ENCODE measurements at regions not wholly inside any gene's neighbourhood (a gene's known extent, or its start where the extent isn't known, plus 50 kb on each side); places are given as distances from the start of the nearest gene placed in this dataset.

GRCh38 chr3:196147116-196147515, 64.1 kb downstream of the ZDHHC19 start:
- ChIA-PET POLR2A (no interaction called here), CTCF (interaction anchor here (1.4 kb wide), 1 partner anchor 9 kb away, joined by 6 read pairs; no protein-coding TSS in a partner anchor)
- Mint-ChIP-seq H3K4me1 (ENCODE audit: low read depth) (no peaks in the 10 kb centered on the region), H3K36me3 (ENCODE audit: low read depth) (no peaks in the 10 kb centered on the region), H3K27ac (no peak overlapping the region), H3K27me3 (ENCODE audit: low read depth) (peaks cover 4% of the 10 kb centered on the region), H3K9me3 (ENCODE audit: insufficient read depth) (no peaks in the 10 kb centered on the region), H3K4me3 (no peak overlapping the region)
- ATAC-seq = no peak
- no peak for DNase-seq

DNA sequence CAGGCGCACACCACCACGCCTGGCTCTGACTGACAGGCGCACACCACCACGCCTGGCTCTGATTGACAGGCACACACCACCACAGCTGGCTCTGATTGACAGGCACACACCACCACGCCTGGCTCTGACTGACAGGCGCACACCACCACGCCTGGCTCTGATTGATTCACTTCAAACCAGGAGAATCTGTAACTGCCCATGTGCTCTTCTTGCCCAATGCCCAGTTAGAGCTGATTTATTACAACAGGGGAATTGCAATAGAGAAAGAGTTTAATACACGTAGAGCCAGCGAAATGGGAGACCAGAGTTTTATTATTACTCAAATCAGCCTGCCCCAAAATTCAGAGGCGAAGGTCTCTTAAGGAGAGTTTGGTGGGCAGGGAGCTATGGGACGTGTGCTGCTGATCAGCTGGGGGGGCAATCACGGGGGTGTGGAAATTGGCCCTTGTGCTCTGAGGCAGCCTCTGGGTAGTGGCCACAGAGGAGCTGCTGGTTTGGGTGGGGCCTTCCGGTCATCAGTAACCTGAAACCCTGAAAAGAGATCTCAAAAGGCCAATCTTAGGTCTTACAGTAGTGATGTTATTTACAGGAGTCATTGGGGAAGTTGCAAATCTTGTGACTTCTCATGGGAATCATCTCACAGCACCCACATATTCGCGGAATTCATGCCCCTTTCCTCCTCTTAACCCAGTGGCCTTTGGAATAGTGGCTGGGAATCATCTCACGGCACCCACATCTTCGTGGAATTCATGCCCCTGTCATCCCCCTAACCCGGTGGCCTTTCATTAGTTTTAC, 63.8 kb upstream of the TFRC start:
- ChIA-PET POLR2A (interaction anchor here (1.1 kb wide), 1 partner anchor 10 kb away, joined by 5 read pairs; no protein-coding TSS in a partner anchor), CTCF (interaction anchor here (1.4 kb wide), 1 partner anchor 11 kb away, joined by 6 read pairs; no protein-coding TSS in a partner anchor)
- ATAC-seq (no peak), DNase-seq (no peak)
- peaks cover 4% of the 10 kb centered on the region for H3K27me3 Mint-ChIP-seq (ENCODE audit: low read depth)
- H3K9me3 Mint-ChIP-seq (ENCODE audit: insufficient read depth) = no peaks in the 10 kb centered on the region
- H3K27ac Mint-ChIP-seq = no peak overlapping the region
- H3K4me3 Mint-ChIP-seq = no peak overlapping the region
- H3K36me3 Mint-ChIP-seq (ENCODE audit: low read depth) = no peaks in the 10 kb centered on the region
- H3K4me1 Mint-ChIP-seq (ENCODE audit: low read depth) = no peaks in the 10 kb centered on the region

DNA sequence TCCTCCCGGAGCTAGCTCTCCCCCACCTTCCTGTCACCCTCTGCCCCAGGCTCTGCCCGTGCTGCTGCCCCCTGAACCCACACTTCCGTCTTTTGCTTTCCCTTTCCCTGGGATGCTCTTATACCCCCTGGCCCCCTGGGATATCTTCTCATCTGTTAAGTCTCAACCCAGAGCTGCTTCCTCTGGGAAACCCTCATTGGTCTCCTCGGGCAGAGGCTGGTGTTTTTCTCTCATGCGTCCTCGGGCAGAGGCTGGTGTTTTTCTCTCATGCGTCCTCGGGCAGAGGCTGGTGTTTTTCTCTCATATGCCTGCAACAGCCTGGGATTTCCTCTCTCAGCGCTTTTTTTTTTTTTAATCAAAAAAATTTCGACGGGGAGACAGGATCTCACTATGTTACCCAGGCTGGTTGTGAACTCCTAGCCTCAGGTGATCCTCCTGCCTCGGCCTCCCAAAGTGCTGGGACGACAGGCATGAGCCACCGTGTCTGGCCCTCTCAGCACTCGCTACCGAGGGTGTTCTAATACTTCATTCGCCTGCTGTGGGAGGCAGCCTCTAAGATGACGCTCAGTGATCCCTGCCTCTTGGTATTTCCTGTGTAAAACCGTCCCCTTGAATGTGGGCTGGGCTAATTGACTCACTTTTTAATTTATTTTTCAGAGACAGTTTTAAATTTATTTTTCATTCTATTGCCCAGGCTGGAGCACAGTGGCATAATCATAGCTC, 62.7 kb upstream of the TFRC start:
- POLR2A ChIA-PET = interaction anchor here (1.1 kb wide), 1 partner anchor 8 kb away, joined by 5 read pairs; no protein-coding TSS in a partner anchor
- Mint-ChIP-seq H3K27ac (peak overlapping the region; percentile 53), H3K36me3 (ENCODE audit: low read depth) (no peaks in the 10 kb centered on the region), H3K4me3 (no peak overlapping the region), H3K9me3 (ENCODE audit: insufficient read depth) (no peaks in the 10 kb centered on the region), H3K4me1 (ENCODE audit: low read depth) (peaks cover 5% of the 10 kb centered on the region), H3K27me3 (ENCODE audit: low read depth) (peaks cover 4% of the 10 kb centered on the region)
- ATAC-seq = no peak
- no peak for DNase-seq
- CTCF ChIA-PET = no interaction called here

- ChIA-PET CTCF (no interaction called here), POLR2A (no interaction called here)
- ATAC-seq = no peak
- Mint-ChIP-seq H3K9me3 (ENCODE audit: insufficient read depth) (no peaks in the 10 kb centered on the region), H3K4me3 (no peak overlapping the region), H3K27me3 (ENCODE audit: low read depth) (peaks cover 4% of the 10 kb centered on the region), H3K27ac (peak overlapping the region; percentile 53), H3K36me3 (ENCODE audit: low read depth) (no peaks in the 10 kb centered on the region), H3K4me1 (ENCODE audit: low read depth) (peaks cover 5% of the 10 kb centered on the region)
- no peak for DNase-seq
Observed at GRCh38 chr3:196143708-196144382, 62.0 kb upstream of the TFRC start.

GRCh38 chr3:196142202-196142956, 60.5 kb upstream of the TFRC start:
- H3K9me3 Mint-ChIP-seq (ENCODE audit: insufficient read depth) = no peaks in the 10 kb centered on the region
- no peak overlapping the region for H3K4me3 Mint-ChIP-seq
- DNase-seq = no peak
- no peaks in the 10 kb centered on the region for H3K36me3 Mint-ChIP-seq (ENCODE audit: low read depth)
- ATAC-seq = no peak
- peaks cover 5% of the 10 kb centered on the region for H3K4me1 Mint-ChIP-seq (ENCODE audit: low read depth)
- CTCF ChIA-PET = interaction anchor here (1.1 kb wide), 1 partner anchor 14 kb away, joined by 3 read pairs; no protein-coding TSS in a partner anchor
- no peak overlapping the region for H3K27ac Mint-ChIP-seq
- POLR2A ChIA-PET = no interaction called here
- H3K27me3 Mint-ChIP-seq (ENCODE audit: low read depth) = peaks cover 4% of the 10 kb centered on the region

GRCh38 chr3:196141866-196142201, 59.9 kb upstream of the TFRC start:
- peaks cover 2% of the 10 kb centered on the region for H3K27me3 Mint-ChIP-seq (ENCODE audit: low read depth)
- ChIA-PET CTCF (interaction anchor here (1.1 kb wide), 1 partner anchor 15 kb away, joined by 3 read pairs; no protein-coding TSS in a partner anchor), POLR2A (no interaction called here)
- DNase-seq (no peak), ATAC-seq (no peak)
- no peaks in the 10 kb centered on the region for H3K9me3 Mint-ChIP-seq (ENCODE audit: insufficient read depth)
- no peak overlapping the region for H3K4me3 Mint-ChIP-seq
- no peaks in the 10 kb centered on the region for H3K36me3 Mint-ChIP-seq (ENCODE audit: low read depth)
- H3K4me1 Mint-ChIP-seq (ENCODE audit: low read depth) = peaks cover 6% of the 10 kb centered on the region
- H3K27ac Mint-ChIP-seq = no peak overlapping the region

- no peaks in the 10 kb centered on the region for H3K9me3 Mint-ChIP-seq (ENCODE audit: insufficient read depth)
- ChIA-PET CTCF (interaction anchor here (1.1 kb wide), 1 partner anchor 15 kb away, joined by 3 read pairs; no protein-coding TSS in a partner anchor), POLR2A (interaction anchor here (1.0 kb wide), 1 partner anchor 38 kb away, joined by 3 read pairs; no protein-coding TSS in a partner anchor)
- ATAC-seq = no peak
- no peaks in the 10 kb centered on the region for H3K36me3 Mint-ChIP-seq (ENCODE audit: low read depth)
- peaks cover 2% of the 10 kb centered on the region for H3K27me3 Mint-ChIP-seq (ENCODE audit: low read depth)
- peaks cover 11% of the 10 kb centered on the region for H3K4me1 Mint-ChIP-seq (ENCODE audit: low read depth)
- no peak for DNase-seq
- no peak overlapping the region for H3K27ac Mint-ChIP-seq
- H3K4me3 Mint-ChIP-seq = no peak overlapping the region
Observed at GRCh38 chr3:196141052-196141865, 59.4 kb upstream of the TFRC start.

DNA sequence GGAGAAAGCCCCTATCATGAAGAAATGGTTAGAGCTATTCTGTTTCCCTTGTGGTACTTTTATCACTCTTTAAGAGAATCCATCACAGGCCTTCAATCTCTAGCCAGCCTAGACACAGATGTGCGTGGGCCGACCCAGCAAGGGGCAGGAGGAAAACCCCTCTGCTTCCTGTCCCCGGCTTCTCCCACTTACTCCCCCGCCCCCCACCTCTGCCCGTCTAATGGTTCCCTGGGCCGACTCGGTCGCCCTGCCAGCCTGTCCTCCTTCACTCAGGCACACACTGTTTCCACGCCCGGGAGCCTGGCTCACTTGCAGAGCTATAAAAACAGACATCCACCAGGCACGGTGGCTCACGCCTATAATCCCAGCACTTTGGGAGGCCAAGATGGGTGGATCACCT, 58.3 kb upstream of the TFRC start:
- H3K4me3 Mint-ChIP-seq = no peak overlapping the region
- no peaks in the 10 kb centered on the region for H3K36me3 Mint-ChIP-seq (ENCODE audit: low read depth)
- DNase-seq = no peak
- no peaks in the 10 kb centered on the region for H3K9me3 Mint-ChIP-seq (ENCODE audit: insufficient read depth)
- no peak for ATAC-seq
- ChIA-PET CTCF (no interaction called here), POLR2A (interaction anchor here (1.0 kb wide), 1 partner anchor 39 kb away, joined by 3 read pairs; no protein-coding TSS in a partner anchor)
- H3K27me3 Mint-ChIP-seq (ENCODE audit: low read depth) = no peaks in the 10 kb centered on the region
- peaks cover 18% of the 10 kb centered on the region for H3K4me1 Mint-ChIP-seq (ENCODE audit: low read depth)
- no peak overlapping the region for H3K27ac Mint-ChIP-seq

DNA sequence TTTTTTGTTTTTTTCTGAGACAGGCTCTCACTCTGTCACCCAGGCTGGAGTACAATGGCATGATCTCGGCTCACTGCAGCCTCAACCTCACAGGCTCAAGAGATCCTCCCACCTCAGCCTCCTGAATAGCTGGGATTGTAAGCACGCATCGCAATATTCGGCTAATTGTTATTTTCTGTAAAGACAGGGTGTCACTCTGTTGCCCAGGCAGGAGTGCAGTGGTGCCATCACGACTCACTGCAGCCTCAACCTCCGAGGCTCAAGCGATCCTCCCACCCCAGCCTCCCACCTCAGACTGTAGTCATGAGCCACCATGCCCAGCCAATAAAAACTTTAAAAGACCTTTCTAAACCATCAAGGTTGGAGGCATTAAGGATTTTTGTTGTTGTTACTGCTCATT, 57.4 kb upstream of the TFRC start:
- ATAC-seq (no peak), DNase-seq (no peak)
- Mint-ChIP-seq H3K36me3 (ENCODE audit: low read depth) (no peaks in the 10 kb centered on the region), H3K27ac (no peak overlapping the region), H3K4me3 (no peak overlapping the region), H3K27me3 (ENCODE audit: low read depth) (no peaks in the 10 kb centered on the region), H3K4me1 (ENCODE audit: low read depth) (peaks cover 18% of the 10 kb centered on the region), H3K9me3 (ENCODE audit: insufficient read depth) (no peaks in the 10 kb centered on the region)
- ChIA-PET CTCF (no interaction called here), POLR2A (no interaction called here)

GRCh38 chr3:196138482-196139254, 56.8 kb upstream of the TFRC start:
- H3K36me3 Mint-ChIP-seq (ENCODE audit: low read depth) = no peaks in the 10 kb centered on the region
- DNase-seq (no peak), ATAC-seq (no peak)
- H3K4me3 Mint-ChIP-seq = no peak overlapping the region
- peaks cover 18% of the 10 kb centered on the region for H3K4me1 Mint-ChIP-seq (ENCODE audit: low read depth)
- H3K9me3 Mint-ChIP-seq (ENCODE audit: insufficient read depth) = no peaks in the 10 kb centered on the region
- ChIA-PET POLR2A (interaction anchor here (1.0 kb wide), 1 partner anchor 41 kb away, joined by 4 read pairs; no protein-coding TSS in a partner anchor), CTCF (interaction anchor here (0.8 kb wide), 1 partner anchor 11 kb away, joined by 3 read pairs; no protein-coding TSS in a partner anchor)
- no peak overlapping the region for H3K27ac Mint-ChIP-seq
- H3K27me3 Mint-ChIP-seq (ENCODE audit: low read depth) = no peaks in the 10 kb centered on the region
